Stimulated activated CD8-positive, alpha-beta memory T cell treated with anti-CD3 and anti-CD28 coated beads, Interleukin-2, amount 100 ng/mL, for 1 hour (primary cell): ENCODE measurements at regions not wholly inside any gene's neighbourhood (a gene's known extent, or its start where the extent isn't known, plus 50 kb on each side); places are given as distances from the start of the nearest gene placed in this dataset.
A peak's percentile ranks its signal among the peaks of the same experiment; 100 is the strongest.

Source experiments
- DNase-seq, 2 donors: peaks; one replicate each; pipeline ENCODE4 v3.0.0-alpha.2; 2020; ENCODE audit warnings: low read depth in 2 of 2

DNA sequence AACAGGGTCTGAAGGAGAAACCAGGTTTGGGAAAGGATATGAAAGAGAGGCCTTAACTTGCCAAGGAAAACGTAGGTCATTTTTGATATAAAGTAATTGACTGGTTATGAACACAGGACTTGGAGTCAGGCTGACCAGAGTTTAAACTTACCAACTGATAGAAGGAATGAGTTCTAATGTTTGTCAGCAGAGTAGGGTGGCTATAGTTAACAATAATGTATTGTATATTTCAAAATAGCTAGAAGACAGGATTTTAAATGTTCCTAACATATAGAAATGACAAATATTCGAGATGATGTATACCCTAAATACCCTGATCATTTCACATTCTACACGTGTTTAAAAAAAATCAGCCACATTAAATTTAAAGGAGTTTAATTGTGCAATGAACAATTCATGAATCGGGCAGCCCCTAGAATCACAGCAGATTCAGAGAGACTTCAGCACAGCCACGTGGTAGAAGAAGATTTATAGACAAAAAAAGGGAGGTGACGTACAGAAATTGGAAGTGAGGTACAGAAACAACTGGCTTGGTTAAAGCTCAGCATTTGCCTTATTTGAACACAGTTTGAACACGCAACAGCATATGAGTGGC, 52.5 kb upstream of the PLEKHG7 start:
- DNase-seq = no peak

DNA sequence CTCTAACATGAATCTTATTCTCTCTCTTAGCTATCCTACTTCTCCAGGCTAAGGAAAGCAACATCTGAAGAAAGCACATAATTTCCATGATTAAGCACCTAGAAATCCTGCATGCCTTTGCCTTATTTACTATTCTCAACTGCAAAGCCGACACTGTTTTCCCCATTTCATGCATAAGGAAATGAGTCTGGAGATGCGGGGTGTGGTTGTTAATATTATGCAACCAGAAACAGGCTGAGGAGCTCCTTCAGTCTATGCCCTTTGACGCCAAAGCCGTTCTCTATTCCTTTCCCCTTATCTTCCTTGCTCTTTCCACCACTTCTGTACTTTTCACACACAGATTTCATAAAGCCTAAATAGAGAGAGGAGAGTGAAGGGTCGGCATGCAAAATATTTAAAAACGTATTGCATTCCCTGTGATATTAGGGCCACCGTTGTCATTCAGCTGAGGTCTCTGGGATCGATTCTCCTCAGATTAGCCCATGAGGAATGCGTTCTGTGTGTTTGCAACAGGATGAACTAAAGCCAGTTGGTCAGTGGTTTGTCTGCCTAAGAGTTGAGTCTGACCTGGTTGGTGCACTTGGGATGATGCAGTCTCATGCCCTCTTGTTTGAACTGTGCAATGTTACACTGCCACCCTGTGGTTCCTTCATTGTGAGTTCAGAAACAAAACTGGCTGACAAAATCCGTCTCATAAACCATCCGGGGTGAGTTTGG, 53.1 kb upstream of the PLEKHG7 start:
- peak; percentile 29 to 31 for DNase-seq

DNA sequence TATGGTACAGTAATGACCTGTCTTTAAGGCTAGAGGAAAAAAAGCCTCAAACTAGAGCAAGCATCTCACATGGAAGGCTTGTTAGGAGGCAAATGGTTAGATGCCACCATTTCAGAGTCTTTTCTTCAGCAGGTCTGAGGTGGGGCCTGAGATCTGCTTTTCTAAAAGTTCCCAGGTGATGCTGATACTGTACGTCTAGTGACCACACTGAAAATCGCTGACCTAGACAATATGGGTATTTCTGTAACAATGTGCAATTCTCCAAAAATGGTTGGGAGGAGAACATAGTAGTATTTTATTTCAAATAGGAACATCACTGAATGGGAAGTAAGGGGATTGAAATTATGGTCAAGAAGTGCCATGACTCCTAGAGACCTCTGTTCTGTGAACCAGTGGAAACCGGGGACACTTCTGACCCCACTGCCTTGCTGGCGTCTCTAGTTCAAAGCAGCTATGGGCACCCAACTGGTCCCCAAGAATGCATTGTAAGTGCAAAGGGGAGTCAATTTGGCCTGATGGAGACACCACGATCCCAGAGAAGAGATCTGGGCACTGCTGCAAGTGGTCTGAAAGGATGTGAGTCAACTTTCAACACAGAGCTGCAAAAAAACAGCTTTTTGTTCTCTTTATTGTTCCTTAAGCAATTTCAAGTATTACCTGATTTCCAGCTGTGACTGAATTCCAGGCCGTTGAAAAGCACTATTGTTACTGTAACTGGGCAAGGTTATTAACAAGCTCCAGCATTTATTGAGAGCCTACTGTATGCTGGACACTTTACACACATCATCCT, 54.4 kb upstream of the PLEKHG7 start:
- no peak for DNase-seq

DNA sequence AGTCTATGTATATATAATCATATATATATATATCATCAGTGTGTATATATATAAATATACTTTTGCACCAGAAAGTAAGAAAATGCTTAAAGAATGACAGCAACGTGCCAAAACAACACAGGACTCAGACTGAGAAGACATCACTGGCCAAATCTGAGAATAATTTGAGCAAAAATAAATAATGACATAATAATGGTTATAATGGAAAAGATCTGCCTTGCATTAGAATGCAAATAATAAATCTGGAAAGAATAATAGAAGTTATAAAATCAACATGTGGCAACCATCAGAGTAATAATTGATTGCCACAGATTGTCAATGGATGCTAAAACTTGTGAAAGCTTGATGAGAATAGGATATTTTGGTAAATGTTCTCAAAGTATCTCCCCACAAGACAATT, 61.5 kb upstream of the PLEKHG7 start:
- DNase-seq = no peak

DNA sequence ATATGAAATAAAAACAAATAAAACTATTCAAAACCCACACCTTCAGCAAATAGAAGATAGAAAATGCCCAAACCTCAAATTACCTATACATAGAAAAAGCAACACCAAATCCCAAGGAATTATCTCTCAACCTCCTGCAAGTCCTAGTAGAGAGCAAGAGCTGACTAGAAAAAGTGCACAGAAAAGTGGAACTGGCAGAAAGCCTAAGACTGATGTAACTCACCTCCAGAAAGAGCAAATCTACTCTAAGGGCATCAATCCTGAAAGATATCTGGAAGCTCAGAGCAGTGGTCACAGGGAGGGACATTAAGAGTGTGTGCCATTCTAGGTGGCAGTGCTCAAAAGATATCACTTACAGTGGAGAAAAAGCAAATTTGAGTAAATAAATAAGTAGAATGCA, 62.1 kb upstream of the PLEKHG7 start:
- DNase-seq = no peak

DNA sequence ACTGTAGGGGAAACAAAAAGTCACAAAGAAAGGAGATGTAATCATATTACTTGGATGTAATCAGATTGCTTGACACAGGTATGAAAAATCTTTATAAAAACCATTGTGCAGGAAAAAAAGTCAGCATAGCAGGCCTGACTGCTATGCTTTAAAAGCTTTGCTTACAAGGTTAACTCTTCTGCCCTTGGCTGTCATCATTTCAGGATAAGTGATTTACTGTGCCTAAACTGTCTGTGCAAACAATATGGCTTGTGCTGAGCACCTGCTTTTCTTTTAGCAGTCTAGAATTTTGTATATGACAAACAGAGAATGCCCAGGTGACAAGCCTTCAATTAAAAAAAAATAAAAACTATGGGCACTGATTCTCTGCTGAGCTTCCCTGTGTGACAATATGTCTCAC, 63.8 kb upstream of the PLEKHG7 start:
- DNase-seq = no peak

DNA sequence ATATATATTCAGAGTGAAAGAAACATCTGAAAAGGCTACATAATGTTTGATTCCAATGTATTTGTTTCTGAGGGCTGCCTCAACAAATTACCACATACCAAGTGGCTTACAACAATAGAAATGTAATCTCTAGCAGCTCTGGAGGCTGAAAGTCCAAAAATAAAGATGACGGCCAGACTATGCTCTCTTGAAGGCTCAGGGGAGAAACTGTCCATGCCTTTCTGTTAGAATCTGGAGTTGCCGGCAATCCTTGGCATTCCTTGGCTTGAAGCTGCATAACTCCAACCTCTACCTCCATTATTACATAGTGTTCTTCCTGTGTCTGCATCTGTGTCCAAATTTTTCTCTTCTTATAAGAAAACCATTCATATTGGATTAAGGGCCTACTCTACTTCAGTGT, 68.1 kb upstream of the PLEKHG7 start:
- DNase-seq = no peak

DNA sequence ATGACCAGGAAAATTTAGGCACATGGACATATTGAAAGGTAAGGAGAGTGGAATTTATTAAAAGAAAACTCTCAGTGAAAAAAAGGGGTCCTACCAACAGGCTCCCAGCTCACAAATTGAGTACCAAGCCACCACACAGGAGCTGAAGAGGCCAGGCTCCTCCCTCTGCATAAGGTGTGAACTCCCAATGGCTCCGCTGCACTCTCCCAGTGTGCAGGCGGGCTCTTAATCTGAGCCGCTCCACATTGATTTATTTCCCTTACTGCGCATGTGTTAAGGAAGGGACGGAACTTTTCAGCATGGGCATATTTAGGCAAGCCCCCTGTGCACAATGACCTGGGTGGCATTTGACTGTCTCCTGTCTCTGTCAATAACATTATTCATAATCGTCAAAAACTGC, 68.6 kb upstream of the PLEKHG7 start:
- DNase-seq = no peak

DNA sequence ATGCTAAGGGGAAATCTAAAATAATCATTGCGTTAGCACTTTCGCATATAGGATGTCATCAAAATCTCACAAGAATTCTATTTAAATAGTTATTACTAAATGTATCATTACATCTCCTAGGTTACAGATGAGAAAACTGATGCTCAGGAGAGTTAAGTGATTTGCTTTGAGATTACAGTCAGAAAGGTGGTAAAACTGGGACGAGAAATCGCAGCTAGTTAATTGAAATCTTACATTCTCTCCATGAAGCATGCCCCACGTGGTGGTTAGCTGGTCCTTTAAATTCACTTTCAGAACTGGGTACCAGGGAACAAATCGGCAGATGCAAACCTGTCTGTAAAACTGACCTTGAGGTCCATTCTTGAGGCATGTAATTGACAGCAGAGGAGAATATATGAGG, 71.8 kb upstream of the PLEKHG7 start:
- no peak for DNase-seq

DNA sequence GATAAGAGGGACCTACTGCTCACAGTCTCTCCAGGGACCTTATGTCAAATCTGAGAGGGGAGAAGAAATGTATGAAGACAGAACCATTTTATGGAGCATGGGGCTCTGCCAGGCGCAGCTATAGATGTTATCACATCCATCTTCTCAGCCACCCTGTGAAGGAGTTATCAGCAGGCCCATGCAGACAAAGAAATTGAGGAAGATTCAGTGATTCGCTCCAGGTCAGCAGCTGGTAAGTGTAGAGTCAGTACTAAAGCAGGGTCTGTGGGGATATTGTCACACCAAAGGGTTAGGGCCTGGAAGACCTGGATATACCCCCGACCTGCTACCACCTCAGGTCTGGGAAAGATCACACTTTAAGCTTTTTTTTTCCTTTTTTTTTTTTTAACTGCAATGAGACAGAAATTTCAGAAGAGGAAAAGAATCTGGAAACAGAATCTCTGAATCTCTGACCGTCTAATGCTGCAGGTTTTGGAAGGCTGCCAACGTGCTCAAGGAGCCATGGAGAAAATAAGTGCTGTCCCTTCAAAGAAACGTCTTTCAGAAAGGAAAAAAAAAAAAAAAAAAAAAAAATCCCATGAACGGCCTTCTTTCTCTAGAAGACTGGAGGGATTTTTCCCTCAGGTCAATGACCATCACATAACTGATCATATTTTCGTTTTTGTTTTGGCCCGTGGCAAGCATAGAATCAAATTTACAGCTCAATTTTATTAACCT, 73.3 kb upstream of the PLEKHG7 start:
- DNase-seq = no peak

DNA sequence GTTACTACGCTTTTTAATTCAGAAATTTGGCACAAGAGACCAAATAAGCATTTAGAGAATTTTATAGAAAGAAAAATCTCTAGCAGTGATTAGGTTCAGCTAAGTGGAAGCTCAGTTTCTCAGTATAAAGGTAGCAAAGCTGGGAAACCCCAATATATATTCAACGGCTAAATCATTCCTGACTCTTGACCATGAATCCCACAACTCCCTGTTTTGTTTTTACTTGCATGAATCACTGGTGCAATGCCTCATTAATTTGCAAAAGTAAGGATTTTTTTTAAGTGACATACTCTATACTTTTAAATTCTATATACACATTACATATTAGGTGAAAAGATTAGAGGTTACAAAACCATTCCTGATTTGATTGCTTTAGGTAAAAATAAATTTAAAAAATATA, 74.3 kb upstream of the PLEKHG7 start:
- no peak for DNase-seq

DNA sequence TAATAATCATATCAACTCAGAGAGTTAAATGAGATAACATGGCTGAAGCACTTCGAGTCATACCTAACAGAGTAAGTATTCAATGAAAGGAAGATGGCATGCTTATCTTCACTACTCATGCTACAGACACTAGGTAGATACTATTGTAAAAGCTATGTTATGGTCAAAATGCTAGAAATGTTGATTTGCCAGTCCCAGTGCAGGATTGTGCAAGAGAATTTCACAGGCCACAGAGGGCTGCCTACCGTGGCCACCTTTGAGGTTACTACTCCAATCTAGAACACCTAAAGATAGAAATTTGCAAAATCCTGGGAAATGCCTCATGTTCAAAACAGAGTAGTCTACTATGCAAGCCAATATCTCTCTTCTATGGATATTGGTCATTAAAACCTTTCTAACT, 75.3 kb upstream of the PLEKHG7 start:
- DNase-seq = no peak

DNA sequence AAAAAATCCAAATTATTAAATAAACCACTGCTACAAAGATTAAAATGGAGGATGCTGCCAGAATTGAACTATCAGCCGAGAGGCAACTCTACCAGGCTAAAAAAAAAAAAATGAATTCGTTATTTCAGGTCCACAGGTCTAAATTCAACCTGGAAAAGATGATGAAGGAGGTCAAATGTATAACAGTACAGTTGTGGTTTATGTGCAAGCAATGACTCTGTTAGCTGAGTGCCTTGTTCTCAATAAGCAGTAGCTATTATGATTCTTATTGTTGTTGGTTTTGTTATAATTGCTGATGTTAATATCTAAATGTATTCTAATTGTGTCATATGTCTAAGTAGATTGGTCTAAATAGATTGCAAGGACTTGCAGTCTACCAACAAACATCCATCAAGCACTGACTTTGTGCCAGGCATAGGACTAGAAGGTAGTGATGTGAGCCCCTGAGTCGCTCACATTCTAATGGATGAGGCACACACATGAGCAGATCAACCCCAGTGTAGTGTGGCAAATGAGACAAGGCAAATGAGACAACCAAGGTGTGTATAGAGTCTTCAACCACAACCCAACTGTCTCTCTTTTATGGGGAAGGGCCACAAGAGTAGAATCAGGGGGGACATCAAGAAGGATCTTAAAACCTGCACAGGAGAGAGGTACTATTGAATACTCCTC, 77.0 kb upstream of the PLEKHG7 start:
- no peak for DNase-seq

DNA sequence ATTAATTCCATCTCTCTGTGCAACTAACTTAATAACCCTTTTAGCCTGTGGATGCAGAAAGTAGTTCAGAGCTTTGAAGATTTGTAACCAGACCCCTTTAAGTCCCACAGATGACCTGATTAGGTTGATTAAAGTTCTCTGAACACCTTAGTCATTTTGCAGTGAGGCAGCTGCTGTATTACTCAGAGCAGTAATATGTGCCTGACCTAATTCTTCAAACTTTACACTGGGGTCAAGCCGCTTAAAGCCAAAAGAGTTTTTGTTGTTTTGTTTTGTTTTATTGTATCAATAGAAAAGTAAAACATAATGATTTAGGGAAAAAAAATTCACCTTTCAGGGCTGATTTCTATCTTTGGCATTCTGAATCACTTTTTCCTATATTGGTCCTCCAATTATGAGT, 78.6 kb upstream of the PLEKHG7 start:
- DNase-seq = no peak

DNA sequence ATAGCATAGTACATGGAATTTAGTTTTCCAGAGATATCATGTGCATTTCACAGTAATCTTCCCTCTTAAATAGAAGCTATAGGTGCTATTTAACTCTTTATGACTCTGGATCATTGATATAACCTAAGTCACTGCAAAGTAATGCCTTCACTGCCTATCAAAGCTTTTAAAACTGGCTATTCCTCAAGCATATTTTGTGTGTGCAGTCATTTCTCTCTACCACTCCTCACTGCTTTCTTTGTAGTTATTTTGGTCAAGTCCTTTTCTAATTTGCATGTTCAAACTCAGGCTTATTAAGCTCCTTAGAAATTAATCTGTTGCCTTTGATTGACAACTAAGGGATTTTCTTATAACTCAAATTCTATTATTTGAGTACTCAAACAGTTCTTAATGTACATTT, 79.4 kb upstream of the PLEKHG7 start:
- no peak for DNase-seq

DNA sequence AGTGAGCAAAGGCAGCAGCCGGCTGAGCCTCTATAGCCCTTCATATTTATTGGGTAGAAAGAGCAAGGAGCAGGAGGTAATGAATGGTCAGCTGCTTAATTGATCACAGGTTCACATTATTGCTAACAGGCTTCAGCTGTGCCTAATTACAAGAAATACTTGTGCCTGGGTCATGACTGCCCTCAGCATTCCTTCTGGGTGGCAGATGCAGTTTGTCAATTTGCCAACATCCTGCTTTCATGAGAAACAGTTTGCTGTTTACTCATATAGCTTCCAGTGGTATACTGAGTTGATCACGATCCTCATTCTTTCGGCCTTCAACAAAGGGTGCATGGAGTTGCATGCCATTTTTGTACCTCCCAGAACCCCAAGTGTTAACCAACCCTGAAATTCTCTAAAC, 81.0 kb upstream of the PLEKHG7 start:
- DNase-seq = no peak

DNA sequence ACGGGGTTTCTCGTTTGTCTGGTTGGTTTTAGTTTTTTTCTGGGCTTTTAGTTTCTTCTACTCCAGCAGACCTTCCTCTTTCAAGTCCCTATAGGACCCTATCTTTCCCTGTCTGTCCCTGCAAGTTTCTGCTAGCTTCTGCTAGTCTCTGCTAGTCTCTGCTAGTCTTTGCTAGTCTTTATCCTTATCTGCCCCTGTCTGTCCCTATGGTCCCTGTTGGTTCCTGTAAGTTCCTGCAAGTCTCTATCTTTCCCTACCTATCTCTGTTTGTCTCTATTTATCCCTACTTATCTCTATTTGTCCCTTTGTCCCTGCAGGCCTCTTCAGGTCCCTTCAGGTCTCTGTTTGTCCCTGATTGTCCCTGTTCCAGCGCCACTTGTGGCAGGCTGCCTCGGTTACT, 81.5 kb upstream of the PLEKHG7 start:
- no peak for DNase-seq

DNA sequence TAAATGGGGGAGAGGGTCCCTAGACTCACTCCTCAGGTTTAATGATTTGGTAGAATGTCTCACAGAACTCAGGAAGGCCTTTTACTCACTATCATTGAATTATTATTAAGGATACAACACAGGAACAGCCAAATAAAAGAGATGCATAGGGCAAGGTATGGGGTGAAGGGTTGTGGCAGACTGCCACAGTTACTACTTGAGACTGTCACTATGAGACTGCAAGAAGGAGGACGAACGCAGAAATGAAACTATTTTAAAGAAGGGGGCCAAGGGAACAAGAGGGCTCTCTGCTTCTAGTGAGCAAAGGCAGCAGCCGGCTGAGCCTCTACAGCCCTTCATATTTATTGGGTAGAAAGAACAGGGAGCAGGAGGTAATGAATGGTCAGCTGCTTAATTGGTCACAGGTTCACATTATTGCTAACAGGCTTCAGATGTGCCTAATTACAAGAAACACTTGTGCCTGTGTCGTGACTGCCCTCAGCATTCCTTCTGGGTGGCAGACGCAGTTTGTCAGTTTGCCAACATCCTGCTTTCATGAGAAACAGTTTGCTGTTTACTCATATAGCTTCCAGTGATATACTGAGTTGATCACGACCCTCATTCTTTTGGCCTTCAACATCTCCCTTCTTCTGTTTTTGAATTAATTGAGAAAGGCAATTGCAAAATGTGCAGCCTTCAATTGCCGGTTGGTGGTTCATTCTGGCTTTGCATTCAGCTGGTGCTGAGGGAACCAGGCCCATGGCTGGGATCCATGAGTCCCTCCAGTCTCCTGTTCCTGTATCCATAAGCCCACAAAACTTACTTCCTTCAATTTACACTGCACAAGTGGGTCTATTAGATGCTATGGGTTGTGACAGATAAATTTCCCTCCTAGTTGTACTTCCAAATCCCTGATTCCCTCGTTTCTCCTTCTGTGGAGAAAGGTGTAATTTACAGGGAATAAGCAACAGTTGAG, 82.8 kb upstream of the PLEKHG7 start:
- no peak for DNase-seq

DNA sequence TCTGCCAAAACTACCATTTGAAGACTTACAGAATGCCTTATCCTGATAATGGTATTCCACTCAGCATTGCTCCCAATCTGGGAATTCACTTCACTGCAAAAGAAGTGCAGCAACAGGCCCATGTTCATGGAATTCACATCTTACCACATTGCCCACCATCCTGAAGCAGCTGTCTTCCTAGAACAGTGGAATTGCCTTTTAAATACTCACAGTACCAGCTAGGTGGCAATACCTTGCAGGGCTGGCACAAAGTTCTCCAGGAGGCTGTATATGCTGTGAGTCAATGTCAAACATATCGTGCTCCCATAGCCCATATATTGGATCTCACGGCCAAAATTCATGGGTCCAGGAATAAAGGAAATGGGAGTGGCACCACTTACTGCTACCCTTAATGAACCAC, 83.8 kb upstream of the PLEKHG7 start:
- no peak for DNase-seq

DNA sequence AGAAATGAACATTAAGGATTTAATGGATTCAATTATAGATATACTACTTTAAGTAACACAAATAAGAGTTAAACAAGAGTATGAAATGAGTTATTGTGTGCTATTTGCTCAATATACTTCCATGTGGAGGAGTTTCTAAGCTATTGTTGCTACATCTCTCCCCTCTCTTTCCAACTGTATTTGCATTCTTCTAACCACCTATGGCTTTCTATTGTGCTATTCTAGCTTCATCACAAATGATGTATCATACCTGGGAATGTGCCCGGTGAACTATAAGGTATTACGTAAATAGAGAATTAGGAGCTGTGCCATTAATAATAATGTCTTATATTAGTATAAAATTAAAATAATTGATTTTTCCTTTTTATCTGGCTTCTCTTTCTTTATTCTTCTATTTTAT, 87.1 kb upstream of the PLEKHG7 start:
- DNase-seq = no peak

DNA sequence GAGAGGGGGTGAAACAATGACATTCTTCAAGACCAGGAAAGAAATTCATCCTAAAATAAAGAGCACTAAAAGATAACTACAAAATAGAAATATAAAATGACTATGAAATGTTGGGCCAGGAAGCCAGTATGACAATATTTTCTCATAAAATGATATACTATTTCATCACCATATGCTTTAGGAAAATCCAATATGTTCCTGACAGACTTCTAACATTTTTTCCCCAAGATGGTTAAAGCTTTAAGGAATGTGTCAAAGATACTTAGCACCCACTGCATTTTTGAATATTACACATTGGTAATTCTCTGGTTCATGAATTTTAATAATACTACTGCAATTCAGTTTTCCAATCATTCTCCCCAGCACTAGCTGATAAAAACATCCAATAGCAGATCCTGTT, 87.7 kb upstream of the PLEKHG7 start:
- DNase-seq = no peak
